Panc1 (cell line): ENCODE measurements at regions not wholly inside any gene's neighbourhood (a gene's known extent, or its start where the extent isn't known, plus 50 kb on each side); places are given as distances from the start of the nearest gene placed in this dataset.

Experiments
- CTCF ChIP-seq: fragments of 450-650 bp; IDR thresholded peaks from 2 replicates; pipeline ENCODE4 v1.5.1; 2017; ENCODE audit warnings: mild to moderate bottlenecking
- POLR2AphosphoS5 ChIP-seq: IDR thresholded peaks from 2 replicates; pipeline ENCODE4 v1.6.1; 2012; ENCODE audit warnings: mild to moderate bottlenecking, low read depth, low read length, moderate library complexity
- REST ChIP-seq, 2 experiments: IDR thresholded peaks; 2 replicates each; pipeline ENCODE4 v1.6.1; 2011 to 2012; ENCODE audit warnings: low read depth in 2 of 2, control low read depth in 1 of 2, low read length in 1 of 2, mild to moderate bottlenecking in 1 of 2, moderate library complexity in 1 of 2; ENCODE audit not compliant: insufficient read depth in 1 of 2
- SIN3A ChIP-seq: IDR thresholded peaks from 2 replicates; pipeline ENCODE4 v1.6.1; 2012; ENCODE audit warnings: low read depth, mild to moderate bottlenecking, low read length, moderate library complexity, borderline replicate concordance; ENCODE audit not compliant: insufficient read depth
- TCF7L2 ChIP-seq: IDR thresholded peaks from 2 replicates; pipeline ENCODE4 v1.6.1; 2011; ENCODE audit warnings: mild to moderate bottlenecking, low read depth, low read length, inconsistent platforms

- TF ChIP-seq CTCF (no peak), SIN3A (no peak), POLR2AphosphoS5 (no peak), TCF7L2 (no peak), REST (IDR thresholded peaks at IDR 0.05; ENCODE audit: insufficient read depth in 1 of 2, low read depth in 2 of 2, low read length in 1 of 2) (no peak)
These were observed 77.8 kb upstream of the TRPC6 start for GRCh38 chr11:101661559-101661958.
